ENCODE measurements at regions not wholly inside any gene's neighbourhood (a gene's known extent, or its start where the extent isn't known, plus 50 kb on each side); places are given as distances from the start of the nearest gene placed in this dataset.

GRCh38 chr5:4511996-4512656 lies 628.0 kb upstream of the ADAMTS16 start:
- TF ChIP-seq CTCF (conservative IDR thresholded peaks at IDR 0.05; ENCODE audit: low read length) = peak; percentile 37
- DNase-seq (ENCODE audit: low read depth) = peak; percentile 4
- no peak overlapping the region for H3K4me3 ChIP-seq (ENCODE audit: low read length)

GRCh38 chr5:4513381-4513780 lies 626.7 kb upstream of the ADAMTS16 start:
- no peak for DNase-seq (ENCODE audit: low read depth)
- TF ChIP-seq CTCF (conservative IDR thresholded peaks at IDR 0.05; ENCODE audit: low read length) = no peak
- no peak overlapping the region for H3K4me3 ChIP-seq (ENCODE audit: low read length)

- no peak for TF ChIP-seq CTCF (conservative IDR thresholded peaks at IDR 0.05; ENCODE audit: low read length)
- H3K4me3 ChIP-seq (ENCODE audit: low read length) = no peak overlapping the region
- no peak for DNase-seq (ENCODE audit: low read depth)
These were observed 626.0 kb upstream of the ADAMTS16 start for GRCh38 chr5:4514067-4514648.

GRCh38 chr5:4518903-4519672 lies 621.0 kb upstream of the ADAMTS16 start:
- TF ChIP-seq CTCF (conservative IDR thresholded peaks at IDR 0.05; ENCODE audit: low read length) = no peak
- no peak for DNase-seq (ENCODE audit: low read depth)

GRCh38 chr5:4520559-4520958 lies 619.6 kb upstream of the ADAMTS16 start:
- DNase-seq (ENCODE audit: low read depth) = no peak
- no peak overlapping the region for H3K4me3 ChIP-seq (ENCODE audit: low read length)
- no peak for TF ChIP-seq CTCF (conservative IDR thresholded peaks at IDR 0.05; ENCODE audit: low read length)

More at GRCh38 chr5:4518903-4519672, 621.0 kb upstream of the ADAMTS16 start:
- no peak overlapping the region for H3K4me3 ChIP-seq (ENCODE audit: low read length)

GRCh38 chr5:4523038-4523437 lies 617.1 kb upstream of the ADAMTS16 start:
- DNase-seq (ENCODE audit: low read depth) = no peak
- no peak overlapping the region for H3K4me3 ChIP-seq (ENCODE audit: low read length)
- TF ChIP-seq CTCF (conservative IDR thresholded peaks at IDR 0.05; ENCODE audit: low read length) = no peak

All from AG10803 (cell line).